SK-N-SH treated with all-trans-retinoic acid at 6 μM for 48 hours (cell line): ENCODE measurements at regions not wholly inside any gene's neighbourhood (a gene's known extent, or its start where the extent isn't known, plus 50 kb on each side); places are given as distances from the start of the nearest gene placed in this dataset.
"Not testable (repeated sequence)": the region's sequence is repeated elsewhere in the genome, so short reads cannot be mapped to it uniquely, and the experiment has no call there.

Experiments
- ATAC-seq: fragments of 200-7000 bp; cut with Tn5 transposase; 3 replicates; pipeline ENCODE4 v1.9.1; 2020; ENCODE audit warnings: mild to moderate bottlenecking, moderate library complexity
- ARNTL ChIP-seq: fragments of 450-650 bp; formaldehyde crosslinking; IDR thresholded peaks from 2 replicates; pipeline ENCODE4 v1.5.0; 2020; ENCODE audit warnings: low read depth, mild to moderate bottlenecking, moderate library complexity, borderline replicate concordance
- BACH2 ChIP-seq: fragments of 250-450 bp; sonication (Bioruptor Pico); IDR thresholded peaks from 2 replicates; pipeline ENCODE4 v1.9.0; 2021; ENCODE audit warnings: mild to moderate bottlenecking, borderline replicate concordance
- CSDC2 ChIP-seq: fragments of 250-450 bp; sonication (Bioruptor Pico); IDR thresholded peaks from 2 replicates; pipeline ENCODE4 v1.5.0; 2020; ENCODE audit warnings: mild to moderate bottlenecking, moderate library complexity
- ESRRG ChIP-seq: fragments of 250-450 bp; sonication (Bioruptor Pico); IDR thresholded peaks from 2 replicates; pipeline ENCODE4 v1.6.1; 2021; ENCODE audit warnings: mild to moderate bottlenecking
- GLIS3 ChIP-seq: fragments of 250-450 bp; sonication (Bioruptor Pico); IDR thresholded peaks from 2 replicates; pipeline ENCODE4 v1.5.0; 2020; ENCODE audit warnings: mild to moderate bottlenecking, moderate library complexity
- OSR1 ChIP-seq: fragments of 250-450 bp; sonication (Bioruptor Pico); IDR thresholded peaks from 2 replicates; pipeline ENCODE4 v1.8.0; 2022; ENCODE audit warnings: moderate library complexity, mild to moderate bottlenecking, inconsistent platforms
- PPARA ChIP-seq: fragments of 250-450 bp; sonication (Bioruptor Pico); IDR thresholded peaks from 2 replicates; pipeline ENCODE4 v1.5.0; 2020; ENCODE audit warnings: mild to moderate bottlenecking, borderline replicate concordance
- RARB ChIP-seq: fragments of 250-450 bp; sonication (Bioruptor Pico); IDR thresholded peaks from 2 replicates; pipeline ENCODE4 v1.8.0; 2021; ENCODE audit warnings: mild to moderate bottlenecking, moderate library complexity
- SNAI2 ChIP-seq: fragments of 250-450 bp; sonication (Bioruptor Pico); IDR thresholded peaks from 2 replicates; pipeline ENCODE4 v1.5.0; 2020; ENCODE audit warnings: mild to moderate bottlenecking, moderate library complexity
- TCF4 ChIP-seq: fragments of 250-450 bp; sonication (Bioruptor Pico); IDR thresholded peaks from 2 replicates; pipeline ENCODE4 v1.8.0; 2021; ENCODE audit warnings: mild to moderate bottlenecking, moderate library complexity, borderline replicate concordance
- TOX ChIP-seq: fragments of 250-450 bp; sonication (Bioruptor Pico); IDR thresholded peaks from 2 replicates; pipeline ENCODE4 v1.8.0; 2021; ENCODE audit warnings: mild to moderate bottlenecking, moderate library complexity, borderline replicate concordance
- ZC3H10 ChIP-seq: fragments of 250-450 bp; sonication (Bioruptor Pico); IDR thresholded peaks from 2 replicates; pipeline ENCODE4 v1.5.1; 2021; ENCODE audit warnings: mild to moderate bottlenecking, moderate library complexity
- ZFP3 ChIP-seq: fragments of 250-450 bp; sonication (Bioruptor Pico); IDR thresholded peaks from 2 replicates; pipeline ENCODE4 v1.5.0; 2020; ENCODE audit warnings: mild to moderate bottlenecking, moderate library complexity
- ZFP30 ChIP-seq: fragments of 450-650 bp; formaldehyde crosslinking; IDR thresholded peaks from 2 replicates; pipeline ENCODE4 v1.5.0; 2022; ENCODE audit warnings: mild to moderate bottlenecking, moderate library complexity
- ZNF565 ChIP-seq: fragments of 450-650 bp; formaldehyde crosslinking; conservative IDR thresholded peaks from 2 replicates; pipeline ENCODE4 v1.5.0; 2020; ENCODE audit warnings: low read depth, mild to moderate bottlenecking, moderate library complexity
- ZNF70 ChIP-seq: fragments of 450-650 bp; formaldehyde crosslinking; IDR thresholded peaks from 2 replicates; pipeline ENCODE4 v1.5.0; 2020; ENCODE audit warnings: mild to moderate bottlenecking, moderate library complexity
- ZNF8 ChIP-seq: fragments of 450-650 bp; formaldehyde crosslinking; IDR thresholded peaks from 2 replicates; pipeline ENCODE4 v1.5.0; 2020; ENCODE audit warnings: mild to moderate bottlenecking, moderate library complexity
- TF ChIP-seq, protein P1 (sequence below): fragments of 250-450 bp; sonication (Bioruptor Pico); IDR thresholded peaks from 2 replicates; pipeline ENCODE4 v1.8.0; 2021; ENCODE audit warnings: low read depth, mild to moderate bottlenecking, moderate library complexity, borderline replicate concordance
- TF ChIP-seq, protein P2 (sequence below): fragments of 250-450 bp; sonication (Bioruptor Pico); IDR thresholded peaks from 2 replicates; pipeline ENCODE4 v1.5.0; 2020; ENCODE audit warnings: mild to moderate bottlenecking, moderate library complexity
- TF ChIP-seq, protein P3 (sequence below): fragments of 250-450 bp; sonication (Bioruptor Pico); IDR thresholded peaks from 2 replicates; pipeline ENCODE4 v1.8.0; 2020; ENCODE audit warnings: mild to moderate bottlenecking, moderate library complexity, borderline replicate concordance
- TF ChIP-seq, protein P4 (sequence below): fragments of 250-450 bp; sonication (Bioruptor Pico); IDR thresholded peaks from 2 replicates; pipeline ENCODE4 v1.5.1; 2020; ENCODE audit warnings: low read depth, mild to moderate bottlenecking, moderate library complexity

DNA sequence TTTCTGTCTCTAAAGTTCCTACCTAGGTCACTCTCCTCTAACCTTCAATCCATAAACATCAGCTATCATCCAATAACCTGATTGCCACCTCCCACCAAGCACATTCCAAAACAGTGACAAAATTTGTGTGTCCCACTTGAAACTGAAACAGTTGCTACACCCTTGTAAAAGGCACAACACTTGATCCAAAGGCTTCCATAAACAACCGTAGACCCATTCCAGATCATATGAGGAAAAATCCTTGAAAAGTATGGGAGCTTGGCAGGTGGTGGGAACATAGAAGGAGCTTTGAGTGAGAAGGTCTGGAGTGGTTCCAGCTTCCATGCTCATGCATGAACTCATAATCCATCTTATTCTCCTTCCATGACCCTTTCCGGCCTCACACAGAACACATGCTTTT lies 82.0 kb upstream of the ATP1A1 start (continued):
- no peak for TF ChIP-seq ZFP30 (CRISPR knock-in tag)

DNA sequence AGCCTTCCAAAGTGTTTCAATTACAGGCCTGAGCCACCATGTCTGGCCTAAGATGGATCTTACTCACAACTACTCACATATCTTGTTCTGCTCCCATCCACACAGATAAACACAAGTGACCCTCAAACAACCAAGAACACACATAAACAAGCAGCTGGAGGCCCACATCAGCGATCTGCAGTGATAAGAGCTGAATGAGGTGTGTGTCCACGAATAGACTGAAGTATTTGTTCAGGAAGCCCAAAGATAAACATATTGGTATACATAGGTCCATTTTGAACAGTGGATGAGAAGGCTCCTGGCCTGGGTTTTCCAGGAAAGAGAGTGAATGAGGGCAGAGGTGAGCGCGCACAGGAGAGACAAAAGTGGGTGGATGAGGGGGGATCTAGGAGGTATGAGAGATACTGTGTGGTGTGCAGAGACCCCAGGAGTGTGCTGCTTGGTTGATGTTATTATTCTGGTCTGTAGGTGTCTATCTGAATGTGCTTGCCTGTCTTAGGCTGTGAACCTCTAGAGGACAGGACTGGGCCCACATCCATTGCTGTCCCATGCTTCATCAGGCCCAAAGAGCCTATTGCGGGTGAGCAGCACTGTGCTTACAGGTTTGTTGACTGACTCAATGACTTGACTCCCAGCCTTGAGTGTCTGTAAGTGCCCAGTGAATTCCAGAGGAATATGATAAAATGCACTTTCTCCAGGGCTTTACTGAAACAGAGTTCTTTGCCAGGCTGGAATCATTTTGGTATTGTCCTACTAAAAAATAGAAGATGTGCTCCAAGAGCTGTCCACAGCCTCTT lies 79.9 kb upstream of the ATP1A1 start:
- no peak for TF ChIP-seq BACH2
- no peak for ATAC-seq

DNA sequence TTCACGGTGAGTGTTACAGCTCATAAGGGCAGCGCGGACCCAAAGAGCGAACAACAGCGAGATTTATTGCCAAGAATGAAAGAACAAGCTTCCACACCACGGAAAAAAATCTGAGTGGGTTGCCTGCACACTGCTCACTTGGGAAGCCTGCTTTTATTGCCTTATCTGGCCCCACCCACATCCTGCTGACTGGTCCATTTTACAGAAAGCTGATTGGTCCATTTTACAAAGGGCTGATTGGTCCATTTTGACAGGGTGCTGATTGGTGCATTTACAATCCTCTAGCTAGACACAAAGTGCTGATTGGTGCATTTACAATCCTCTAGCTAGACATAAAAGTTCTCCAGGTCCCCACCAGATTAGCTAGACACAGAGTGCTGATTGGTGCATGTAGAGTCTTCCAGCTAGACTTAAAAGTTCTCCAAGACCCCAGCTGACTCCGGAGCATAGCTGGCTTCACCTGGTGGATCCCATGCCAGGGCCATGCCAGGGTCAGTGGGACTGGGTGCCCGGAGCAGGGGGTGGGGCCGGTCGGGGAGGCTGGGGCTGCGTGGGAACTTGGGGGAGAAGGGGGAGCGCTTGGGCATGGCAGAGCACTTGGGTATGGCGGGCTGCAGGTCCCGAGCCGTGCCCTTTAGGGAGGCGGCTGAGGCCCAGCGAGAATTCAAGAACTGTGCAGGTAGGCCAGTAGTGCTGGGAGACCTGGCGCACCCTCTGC lies 75.4 kb upstream of the ATP1A1 start:
- TF ChIP-seq ZFP30 (CRISPR knock-in tag) (no peak), RARB (CRISPR knock-in tag) (no peak), CSDC2 (CRISPR knock-in tag) (no peak), ZNF70 (CRISPR knock-in tag) (no peak), PPARA (CRISPR knock-in tag) (no peak), ZNF565 (CRISPR knock-in tag) (no peak), BACH2 (no peak), OSR1 (CRISPR knock-in tag) (no peak), ARNTL (no peak), TOX (no peak), ZNF8 (CRISPR knock-in tag) (no peak), ESRRG (no peak), ZC3H10 (CRISPR knock-in tag) (no peak), SNAI2 (CRISPR knock-in tag) (no peak)
- TF ChIP-seq, protein P1, sequence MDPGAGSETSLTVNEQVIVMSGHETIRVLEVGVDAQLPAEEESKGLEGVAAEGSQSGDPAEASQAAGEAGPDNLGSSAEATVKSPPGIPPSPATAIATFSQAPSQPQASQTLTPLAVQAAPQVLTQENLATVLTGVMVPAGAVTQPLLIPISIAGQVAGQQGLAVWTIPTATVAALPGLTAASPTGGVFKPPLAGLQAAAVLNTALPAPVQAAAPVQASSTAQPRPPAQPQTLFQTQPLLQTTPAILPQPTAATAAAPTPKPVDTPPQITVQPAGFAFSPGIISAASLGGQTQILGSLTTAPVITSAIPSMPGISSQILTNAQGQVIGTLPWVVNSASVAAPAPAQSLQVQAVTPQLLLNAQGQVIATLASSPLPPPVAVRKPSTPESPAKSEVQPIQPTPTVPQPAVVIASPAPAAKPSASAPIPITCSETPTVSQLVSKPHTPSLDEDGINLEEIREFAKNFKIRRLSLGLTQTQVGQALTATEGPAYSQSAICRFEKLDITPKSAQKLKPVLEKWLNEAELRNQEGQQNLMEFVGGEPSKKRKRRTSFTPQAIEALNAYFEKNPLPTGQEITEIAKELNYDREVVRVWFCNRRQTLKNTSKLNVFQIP (CRISPR knock-in tag): no peak
- TF ChIP-seq, protein P2, sequence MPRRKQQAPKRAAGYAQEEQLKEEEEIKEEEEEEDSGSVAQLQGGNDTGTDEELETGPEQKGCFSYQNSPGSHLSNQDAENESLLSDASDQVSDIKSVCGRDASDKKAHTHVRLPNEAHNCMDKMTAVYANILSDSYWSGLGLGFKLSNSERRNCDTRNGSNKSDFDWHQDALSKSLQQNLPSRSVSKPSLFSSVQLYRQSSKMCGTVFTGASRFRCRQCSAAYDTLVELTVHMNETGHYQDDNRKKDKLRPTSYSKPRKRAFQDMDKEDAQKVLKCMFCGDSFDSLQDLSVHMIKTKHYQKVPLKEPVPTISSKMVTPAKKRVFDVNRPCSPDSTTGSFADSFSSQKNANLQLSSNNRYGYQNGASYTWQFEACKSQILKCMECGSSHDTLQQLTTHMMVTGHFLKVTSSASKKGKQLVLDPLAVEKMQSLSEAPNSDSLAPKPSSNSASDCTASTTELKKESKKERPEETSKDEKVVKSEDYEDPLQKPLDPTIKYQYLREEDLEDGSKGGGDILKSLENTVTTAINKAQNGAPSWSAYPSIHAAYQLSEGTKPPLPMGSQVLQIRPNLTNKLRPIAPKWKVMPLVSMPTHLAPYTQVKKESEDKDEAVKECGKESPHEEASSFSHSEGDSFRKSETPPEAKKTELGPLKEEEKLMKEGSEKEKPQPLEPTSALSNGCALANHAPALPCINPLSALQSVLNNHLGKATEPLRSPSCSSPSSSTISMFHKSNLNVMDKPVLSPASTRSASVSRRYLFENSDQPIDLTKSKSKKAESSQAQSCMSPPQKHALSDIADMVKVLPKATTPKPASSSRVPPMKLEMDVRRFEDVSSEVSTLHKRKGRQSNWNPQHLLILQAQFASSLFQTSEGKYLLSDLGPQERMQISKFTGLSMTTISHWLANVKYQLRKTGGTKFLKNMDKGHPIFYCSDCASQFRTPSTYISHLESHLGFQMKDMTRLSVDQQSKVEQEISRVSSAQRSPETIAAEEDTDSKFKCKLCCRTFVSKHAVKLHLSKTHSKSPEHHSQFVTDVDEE (CRISPR knock-in tag): no peak
- TF ChIP-seq, protein P3, sequence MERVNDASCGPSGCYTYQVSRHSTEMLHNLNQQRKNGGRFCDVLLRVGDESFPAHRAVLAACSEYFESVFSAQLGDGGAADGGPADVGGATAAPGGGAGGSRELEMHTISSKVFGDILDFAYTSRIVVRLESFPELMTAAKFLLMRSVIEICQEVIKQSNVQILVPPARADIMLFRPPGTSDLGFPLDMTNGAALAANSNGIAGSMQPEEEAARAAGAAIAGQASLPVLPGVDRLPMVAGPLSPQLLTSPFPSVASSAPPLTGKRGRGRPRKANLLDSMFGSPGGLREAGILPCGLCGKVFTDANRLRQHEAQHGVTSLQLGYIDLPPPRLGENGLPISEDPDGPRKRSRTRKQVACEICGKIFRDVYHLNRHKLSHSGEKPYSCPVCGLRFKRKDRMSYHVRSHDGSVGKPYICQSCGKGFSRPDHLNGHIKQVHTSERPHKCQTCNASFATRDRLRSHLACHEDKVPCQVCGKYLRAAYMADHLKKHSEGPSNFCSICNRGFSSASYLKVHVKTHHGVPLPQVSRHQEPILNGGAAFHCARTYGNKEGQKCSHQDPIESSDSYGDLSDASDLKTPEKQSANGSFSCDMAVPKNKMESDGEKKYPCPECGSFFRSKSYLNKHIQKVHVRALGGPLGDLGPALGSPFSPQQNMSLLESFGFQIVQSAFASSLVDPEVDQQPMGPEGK (CRISPR knock-in tag): no peak
- ATAC-seq: no peak

DNA sequence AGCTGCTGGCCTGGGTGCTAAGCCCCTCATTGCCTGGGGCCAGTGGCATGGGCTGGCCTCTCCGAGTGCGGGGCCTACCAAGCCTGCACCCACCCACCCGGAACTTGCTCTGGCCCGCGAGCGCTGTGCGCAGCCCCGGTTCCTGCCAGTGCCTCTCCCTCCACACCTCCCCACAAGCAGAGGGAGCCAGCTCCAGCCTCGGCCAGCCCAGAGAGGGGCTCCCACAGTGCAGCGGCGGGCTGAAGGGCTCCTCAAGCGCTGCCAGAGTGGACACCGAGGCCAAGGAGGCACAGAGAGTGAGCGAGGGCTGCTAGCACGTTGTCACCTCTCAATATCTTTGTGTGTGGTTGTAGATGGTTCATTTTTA lies 74.8 kb upstream of the ATP1A1 start:
- ATAC-seq: not testable (repeated sequence)

DNA sequence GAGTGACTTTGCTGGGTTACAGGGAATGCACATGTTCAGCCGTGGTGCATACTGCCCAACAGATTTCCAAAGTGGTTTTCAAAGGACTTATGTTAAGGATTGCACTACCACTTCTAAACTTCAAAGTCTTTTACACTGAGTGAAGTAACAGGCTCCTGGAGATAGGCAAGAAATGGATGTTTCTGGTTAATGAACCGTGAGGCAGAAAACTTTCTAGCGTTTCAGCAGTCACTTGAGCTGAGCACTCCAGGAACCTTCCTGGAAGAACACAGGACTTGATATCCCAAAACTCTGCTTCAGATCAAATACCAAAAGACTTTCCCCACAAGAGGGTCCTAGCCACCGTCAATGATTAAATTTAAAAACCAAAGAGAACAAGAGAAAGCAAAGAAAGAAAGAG lies 74.3 kb upstream of the ATP1A1 start:
- no peak for ATAC-seq
- TF ChIP-seq CSDC2 (CRISPR knock-in tag) (no peak), ARNTL (no peak), GLIS3 (CRISPR knock-in tag) (no peak), TCF4 (CRISPR knock-in tag) (no peak), ZNF70 (CRISPR knock-in tag) (no peak), ZFP3 (CRISPR knock-in tag) (no peak), TOX (no peak), ZNF8 (CRISPR knock-in tag) (no peak), ZNF565 (CRISPR knock-in tag) (no peak), OSR1 (CRISPR knock-in tag) (no peak)
- TF ChIP-seq, protein P2 (CRISPR knock-in tag): no peak
- TF ChIP-seq, protein P3 (CRISPR knock-in tag): no peak
- TF ChIP-seq, protein P4, sequence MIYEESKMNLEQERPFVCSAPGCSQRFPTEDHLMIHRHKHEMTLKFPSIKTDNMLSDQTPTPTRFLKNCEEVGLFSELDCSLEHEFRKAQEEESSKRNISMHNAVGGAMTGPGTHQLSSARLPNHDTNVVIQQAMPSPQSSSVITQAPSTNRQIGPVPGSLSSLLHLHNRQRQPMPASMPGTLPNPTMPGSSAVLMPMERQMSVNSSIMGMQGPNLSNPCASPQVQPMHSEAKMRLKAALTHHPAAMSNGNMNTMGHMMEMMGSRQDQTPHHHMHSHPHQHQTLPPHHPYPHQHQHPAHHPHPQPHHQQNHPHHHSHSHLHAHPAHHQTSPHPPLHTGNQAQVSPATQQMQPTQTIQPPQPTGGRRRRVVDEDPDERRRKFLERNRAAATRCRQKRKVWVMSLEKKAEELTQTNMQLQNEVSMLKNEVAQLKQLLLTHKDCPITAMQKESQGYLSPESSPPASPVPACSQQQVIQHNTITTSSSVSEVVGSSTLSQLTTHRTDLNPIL: no peak
